ENCODE measurements at regions not wholly inside any gene's neighbourhood (a gene's known extent, or its start where the extent isn't known, plus 50 kb on each side); places are given as distances from the start of the nearest gene placed in this dataset.

- no peak for DNase-seq
- Mint-ChIP-seq H3K27me3 (no peaks in the 10 kb centered on the region), H3K4me1 (no peaks in the 10 kb centered on the region), H3K36me3 (ENCODE audit: low read depth) (no peaks in the 10 kb centered on the region), H3K4me3 (no peak overlapping the region), H3K27ac (no peak overlapping the region)
- ATAC-seq, result no peak
- H3K9me3 ChIP-seq (ENCODE audit: control insufficient read depth, low read length, poor library complexity, severe bottlenecking), result no peaks in the 10 kb centered on the region
These were observed 806.5 kb downstream of the OTOL1 start for GRCh38 chr3:162302983-162303624.

GRCh38 chr3:162317046-162317445 lies 820.4 kb downstream of the OTOL1 start:
- no peak for ATAC-seq
- no peaks in the 10 kb centered on the region for H3K27me3 Mint-ChIP-seq

GRCh38 chr3:162328649-162329048 lies 832.0 kb downstream of the OTOL1 start:
- ATAC-seq (no peak), DNase-seq (no peak)
- Mint-ChIP-seq H3K27ac (no peak overlapping the region), H3K36me3 (ENCODE audit: low read depth) (no peaks in the 10 kb centered on the region), H3K4me3 (no peak overlapping the region), H3K4me1 (no peaks in the 10 kb centered on the region), H3K27me3 (no peaks in the 10 kb centered on the region)
- H3K9me3 ChIP-seq (ENCODE audit: control insufficient read depth, low read length, poor library complexity, severe bottlenecking), result no peaks in the 10 kb centered on the region

More at GRCh38 chr3:162317046-162317445, 820.4 kb downstream of the OTOL1 start:
- no peak for DNase-seq
- no peaks in the 10 kb centered on the region for H3K36me3 Mint-ChIP-seq (ENCODE audit: low read depth)
- no peak overlapping the region for H3K4me3 Mint-ChIP-seq
- no peaks in the 10 kb centered on the region for H3K4me1 Mint-ChIP-seq
- no peaks in the 10 kb centered on the region for H3K9me3 ChIP-seq (ENCODE audit: control insufficient read depth, low read length, poor library complexity, severe bottlenecking)
- no peak overlapping the region for H3K27ac Mint-ChIP-seq

GRCh38 chr3:162329514-162329913 lies 832.9 kb downstream of the OTOL1 start:
- H3K9me3 ChIP-seq (ENCODE audit: control insufficient read depth, low read length, poor library complexity, severe bottlenecking), result no peaks in the 10 kb centered on the region
- Mint-ChIP-seq H3K4me1 (no peaks in the 10 kb centered on the region), H3K27me3 (no peaks in the 10 kb centered on the region), H3K4me3 (no peak overlapping the region), H3K36me3 (ENCODE audit: low read depth) (no peaks in the 10 kb centered on the region), H3K27ac (no peak overlapping the region)
- ATAC-seq (no peak), DNase-seq (no peak)

- ATAC-seq (no peak), DNase-seq (no peak)
- no peaks in the 10 kb centered on the region for H3K36me3 Mint-ChIP-seq (ENCODE audit: low read depth)
- no peaks in the 10 kb centered on the region for H3K4me1 Mint-ChIP-seq
- no peaks in the 10 kb centered on the region for H3K27me3 Mint-ChIP-seq
- H3K9me3 ChIP-seq (ENCODE audit: control insufficient read depth, low read length, poor library complexity, severe bottlenecking), result no peaks in the 10 kb centered on the region
- H3K4me3 Mint-ChIP-seq, result no peak overlapping the region
- no peak overlapping the region for H3K27ac Mint-ChIP-seq
These were observed 835.7 kb downstream of the OTOL1 start for GRCh38 chr3:162332344-162332743.

- no peaks in the 10 kb centered on the region for H3K27me3 Mint-ChIP-seq
- no peaks in the 10 kb centered on the region for H3K4me1 Mint-ChIP-seq
- no peak overlapping the region for H3K27ac Mint-ChIP-seq
- no peaks in the 10 kb centered on the region for H3K36me3 Mint-ChIP-seq (ENCODE audit: low read depth)
- H3K9me3 ChIP-seq (ENCODE audit: control insufficient read depth, low read length, poor library complexity, severe bottlenecking), result no peaks in the 10 kb centered on the region
- DNase-seq, result no peak
- H3K4me3 Mint-ChIP-seq, result no peak overlapping the region
- no peak for ATAC-seq
These were observed 837.9 kb downstream of the OTOL1 start for GRCh38 chr3:162334537-162334936.

- ATAC-seq, result no peak
- no peak for DNase-seq
- H3K4me3 Mint-ChIP-seq, result no peak overlapping the region
- H3K9me3 ChIP-seq (ENCODE audit: control insufficient read depth, low read length, poor library complexity, severe bottlenecking), result no peaks in the 10 kb centered on the region
- H3K27me3 Mint-ChIP-seq, result no peaks in the 10 kb centered on the region
- no peaks in the 10 kb centered on the region for H3K36me3 Mint-ChIP-seq (ENCODE audit: low read depth)
- H3K27ac Mint-ChIP-seq, result no peak overlapping the region
- H3K4me1 Mint-ChIP-seq, result no peaks in the 10 kb centered on the region
These were observed 841.0 kb downstream of the OTOL1 start for GRCh38 chr3:162337630-162338029.

GRCh38 chr3:162338514-162338913 lies 841.9 kb downstream of the OTOL1 start:
- Mint-ChIP-seq H3K4me3 (no peak overlapping the region), H3K27me3 (no peaks in the 10 kb centered on the region), H3K27ac (no peak overlapping the region), H3K36me3 (ENCODE audit: low read depth) (no peaks in the 10 kb centered on the region), H3K4me1 (no peaks in the 10 kb centered on the region)
- no peak for ATAC-seq
- H3K9me3 ChIP-seq (ENCODE audit: control insufficient read depth, low read length, poor library complexity, severe bottlenecking), result no peaks in the 10 kb centered on the region
- no peak for DNase-seq

GRCh38 chr3:162348912-162349311 lies 852.3 kb downstream of the OTOL1 start:
- Mint-ChIP-seq H3K27me3 (no peaks in the 10 kb centered on the region), H3K4me3 (no peak overlapping the region), H3K27ac (no peak overlapping the region), H3K4me1 (no peaks in the 10 kb centered on the region), H3K36me3 (ENCODE audit: low read depth) (no peaks in the 10 kb centered on the region)
- DNase-seq (no peak), ATAC-seq (no peak)
- no peaks in the 10 kb centered on the region for H3K9me3 ChIP-seq (ENCODE audit: control insufficient read depth, low read length, poor library complexity, severe bottlenecking)

GRCh38 chr3:162353414-162353813 lies 856.8 kb downstream of the OTOL1 start:
- Mint-ChIP-seq H3K4me3 (no peak overlapping the region), H3K27me3 (no peaks in the 10 kb centered on the region), H3K27ac (no peak overlapping the region), H3K36me3 (ENCODE audit: low read depth) (no peaks in the 10 kb centered on the region), H3K4me1 (no peaks in the 10 kb centered on the region)
- no peaks in the 10 kb centered on the region for H3K9me3 ChIP-seq (ENCODE audit: control insufficient read depth, low read length, poor library complexity, severe bottlenecking)
- no peak for DNase-seq
- no peak for ATAC-seq

GRCh38 chr3:162354356-162354755 lies 857.7 kb downstream of the OTOL1 start:
- H3K4me3 Mint-ChIP-seq, result no peak overlapping the region
- DNase-seq (no peak), ATAC-seq (no peak)
- no peaks in the 10 kb centered on the region for H3K27me3 Mint-ChIP-seq
- no peak overlapping the region for H3K27ac Mint-ChIP-seq
- no peaks in the 10 kb centered on the region for H3K9me3 ChIP-seq (ENCODE audit: control insufficient read depth, low read length, poor library complexity, severe bottlenecking)
- H3K36me3 Mint-ChIP-seq (ENCODE audit: low read depth), result no peaks in the 10 kb centered on the region
- H3K4me1 Mint-ChIP-seq, result no peaks in the 10 kb centered on the region

- no peaks in the 10 kb centered on the region for H3K4me1 Mint-ChIP-seq
- DNase-seq (no peak), ATAC-seq (no peak)
- no peaks in the 10 kb centered on the region for H3K36me3 Mint-ChIP-seq (ENCODE audit: low read depth)
- H3K27me3 Mint-ChIP-seq, result no peaks in the 10 kb centered on the region
- no peak overlapping the region for H3K4me3 Mint-ChIP-seq
- no peaks in the 10 kb centered on the region for H3K9me3 ChIP-seq (ENCODE audit: control insufficient read depth, low read length, poor library complexity, severe bottlenecking)
- no peak overlapping the region for H3K27ac Mint-ChIP-seq
These were observed 868.6 kb downstream of the OTOL1 start for GRCh38 chr3:162365066-162365719.

GRCh38 chr3:162366166-162366766 lies 869.7 kb downstream of the OTOL1 start:
- no peaks in the 10 kb centered on the region for H3K4me1 Mint-ChIP-seq
- no peak overlapping the region for H3K4me3 Mint-ChIP-seq
- DNase-seq (no peak), ATAC-seq (no peak)
- no peaks in the 10 kb centered on the region for H3K9me3 ChIP-seq (ENCODE audit: control insufficient read depth, low read length, poor library complexity, severe bottlenecking)
- no peaks in the 10 kb centered on the region for H3K27me3 Mint-ChIP-seq
- H3K36me3 Mint-ChIP-seq (ENCODE audit: low read depth), result no peaks in the 10 kb centered on the region
- H3K27ac Mint-ChIP-seq, result no peak overlapping the region
